H9 (cell line): ENCODE measurements at regions not wholly inside any gene's neighbourhood (a gene's known extent, or its start where the extent isn't known, plus 50 kb on each side); places are given as distances from the start of the nearest gene placed in this dataset.

Source experiments
- DNase-seq: peaks from one replicate; pipeline ENCODE4 v3.0.0-alpha.2; 2017
- H2AFZ ChIP-seq: one replicate; pipeline ENCODE4 v1.6.1; 2013; ENCODE audit warnings: mild to moderate bottlenecking, low read length, control low read depth, moderate library complexity
- H2AK5ac ChIP-seq: 2 replicates; pipeline ENCODE4 v1.6.1; 2013; ENCODE audit warnings: low read length, control low read depth, mixed read lengths; ENCODE audit not compliant: insufficient read length
- H2BK120ac ChIP-seq: one replicate; pipeline ENCODE4 v1.6.1; 2013; ENCODE audit warnings: low read depth, mild to moderate bottlenecking, low read length, control low read depth, inconsistent platforms; ENCODE audit not compliant: poor library complexity, severe bottlenecking
- H2BK12ac ChIP-seq: 2 replicates; pipeline ENCODE4 v1.6.1; 2013; ENCODE audit warnings: low read length, control low read depth, mixed read lengths, low read depth; ENCODE audit not compliant: insufficient read length
- H2BK15ac ChIP-seq: 2 replicates; pipeline ENCODE4 v1.6.1; 2013; ENCODE audit warnings: low read depth, low read length, control low read depth
- H2BK20ac ChIP-seq: one replicate; pipeline ENCODE4 v1.6.1; 2013; ENCODE audit warnings: low read depth, mild to moderate bottlenecking, low read length, control low read depth, inconsistent platforms; ENCODE audit not compliant: poor library complexity, severe bottlenecking
- H2BK5ac ChIP-seq: 2 replicates; pipeline ENCODE4 v1.6.1; 2013; ENCODE audit warnings: low read length, control low read depth, mixed read lengths; ENCODE audit not compliant: insufficient read length
- H3K14ac ChIP-seq: 2 replicates; pipeline ENCODE4 v1.6.1; 2013; ENCODE audit warnings: low read length, control low read depth; ENCODE audit not compliant: insufficient read depth
- H3K18ac ChIP-seq: 2 replicates; pipeline ENCODE4 v1.6.1; 2013; ENCODE audit warnings: low read depth, mild to moderate bottlenecking, mixed read lengths, low read length, control low read depth; ENCODE audit not compliant: insufficient read length
- H3K23ac ChIP-seq: 2 replicates; pipeline ENCODE4 v1.6.1; 2013; ENCODE audit warnings: low read length, control low read depth, mixed read lengths, low read depth; ENCODE audit not compliant: insufficient read length
- H3K23me2 ChIP-seq: 2 replicates; pipeline ENCODE4 v1.6.1; 2013; ENCODE audit warnings: low read depth, mild to moderate bottlenecking, mixed read lengths, low read length, control low read depth; ENCODE audit not compliant: insufficient read length, poor library complexity, severe bottlenecking
- H3K27ac ChIP-seq: 2 replicates; pipeline ENCODE4 v1.5.1; 2013; ENCODE audit warnings: low read length, control low read depth, mixed read lengths, low read depth; ENCODE audit not compliant: insufficient read length
- H3K27me3 ChIP-seq: 2 replicates; pipeline ENCODE4 v1.6.1; 2013; ENCODE audit warnings: low read length, control low read depth, inconsistent platforms; ENCODE audit not compliant: insufficient read depth
- H3K4ac ChIP-seq: 2 replicates; pipeline ENCODE4 v1.6.1; 2013; ENCODE audit warnings: low read depth, mild to moderate bottlenecking, control low read depth, inconsistent platforms, low read length, moderate library complexity
- H3K4me1 ChIP-seq: 2 replicates; pipeline ENCODE4 v1.6.1; 2013; ENCODE audit warnings: low read length, control low read depth, inconsistent platforms; ENCODE audit not compliant: insufficient read depth
- H3K4me2 ChIP-seq: 2 replicates; pipeline ENCODE4 v1.6.1; 2013; ENCODE audit warnings: low read length, control low read depth, mixed read lengths; ENCODE audit not compliant: insufficient read length, insufficient read depth
- H3K56ac ChIP-seq: 2 replicates; pipeline ENCODE4 v1.6.1; 2013; ENCODE audit warnings: low read depth, mild to moderate bottlenecking, mixed read lengths, low read length, control low read depth; ENCODE audit not compliant: insufficient read length
- H3K79me1 ChIP-seq: 2 replicates; pipeline ENCODE4 v1.6.1; 2013; ENCODE audit warnings: low read depth, mild to moderate bottlenecking, moderate library complexity, low read length, control low read depth, inconsistent platforms; ENCODE audit not compliant: insufficient read depth, poor library complexity, severe bottlenecking
- H3K79me2 ChIP-seq: 2 replicates; pipeline ENCODE4 v1.6.1; 2013; ENCODE audit warnings: low read length, control low read depth, inconsistent platforms; ENCODE audit not compliant: insufficient read depth
- H3K9ac ChIP-seq: 2 replicates; pipeline ENCODE4 v1.6.1; 2013; ENCODE audit warnings: low read length, control low read depth, mixed read lengths; ENCODE audit not compliant: insufficient read length; ENCODE audit errors: extremely low read depth
- H3K9me3 ChIP-seq: one replicate; pipeline ENCODE4 v1.6.1; 2013; ENCODE audit warnings: low read depth, low read length, inconsistent platforms; ENCODE audit not compliant: control insufficient read depth
- H3T11ph ChIP-seq: one replicate; pipeline ENCODE4 v1.6.1; 2013; ENCODE audit warnings: mild to moderate bottlenecking, low read length, control low read depth, inconsistent platforms
- H4K20me1 ChIP-seq: one replicate; pipeline ENCODE4 v1.6.1; 2013; ENCODE audit not compliant: control insufficient read depth, insufficient read length, insufficient read depth
- H4K5ac ChIP-seq: 2 replicates; pipeline ENCODE4 v1.6.1; 2013; ENCODE audit warnings: low read depth, mild to moderate bottlenecking, mixed read lengths, low read length, control low read depth; ENCODE audit not compliant: insufficient read length
- H4K8ac ChIP-seq: replicated peaks from 2 replicates; pipeline ENCODE4 v1.6.1; 2013; ENCODE audit warnings: low read length, control low read depth, mixed read lengths, low read depth; ENCODE audit not compliant: insufficient read length
- H4K91ac ChIP-seq: 2 replicates; pipeline ENCODE4 v1.6.1; 2013; ENCODE audit warnings: low read depth, mild to moderate bottlenecking, moderate library complexity, mixed read lengths, low read length, control low read depth; ENCODE audit not compliant: insufficient read length
- H3K27ac Mint-ChIP-seq, 3 experiments: 2 replicates in 2 of 3; 3 replicates in 1 of 3; pipeline ENCODE4 v1.8.0; 2020 to 2021; ENCODE audit warnings: mixed read lengths in 3 of 3, mild to moderate bottlenecking in 1 of 3, moderate library complexity in 1 of 3
- H3K27me3 Mint-ChIP-seq: 2 replicates; pipeline ENCODE4 v1.8.0; 2021; ENCODE audit warnings: low read depth, mild to moderate bottlenecking, moderate library complexity, mixed read lengths
- H3K36me3 Mint-ChIP-seq, 3 experiments: 2 replicates in 2 of 3; 3 replicates in 1 of 3; pipeline ENCODE4 v1.8.0; 2020 to 2021; ENCODE audit warnings: low read depth in 3 of 3, mixed read lengths in 3 of 3; ENCODE audit not compliant: insufficient read depth in 1 of 3
- H3K4me1 Mint-ChIP-seq, 2 experiments: 2 replicates each; pipeline ENCODE4 v1.8.0; 2020; ENCODE audit warnings: mixed read lengths in 2 of 2
- H3K4me3 Mint-ChIP-seq, 2 experiments: 2 replicates in 1 of 2; 3 replicates in 1 of 2; pipeline ENCODE4 v1.8.0; 2020 to 2021; ENCODE audit warnings: mild to moderate bottlenecking in 2 of 2, mixed read lengths in 2 of 2, moderate library complexity in 1 of 2
- H3K9me3 Mint-ChIP-seq, 2 experiments: 2 replicates in 1 of 2; 3 replicates in 1 of 2; pipeline ENCODE4 v1.8.0; 2020; ENCODE audit warnings: mild to moderate bottlenecking in 2 of 2, mixed read lengths in 2 of 2, moderate library complexity in 1 of 2
- WGBS: extraction: QIAGEN DNeasy Blood & Tissue Kit; methylation state at CpG from one replicate; pipeline ENCODE4 v1.1.7; 2013; ENCODE audit warnings: missing lambda C conversion rate, low lambda C conversion rate, mixed read lengths; ENCODE audit not compliant: insufficient read length; ENCODE audit errors: extremely low coverage; 5-methylcytosine and 5-hydroxymethylcytosine counted together
- TF ChIP-seq, protein P1 (sequence below): fragments of 200-600 bp; sonication (generic); conservative IDR thresholded peaks from 3 replicates; pipeline ENCODE4 v1.8.0; 2021; ENCODE audit warnings: antibody characterized with exemption, mild to moderate bottlenecking

DNA sequence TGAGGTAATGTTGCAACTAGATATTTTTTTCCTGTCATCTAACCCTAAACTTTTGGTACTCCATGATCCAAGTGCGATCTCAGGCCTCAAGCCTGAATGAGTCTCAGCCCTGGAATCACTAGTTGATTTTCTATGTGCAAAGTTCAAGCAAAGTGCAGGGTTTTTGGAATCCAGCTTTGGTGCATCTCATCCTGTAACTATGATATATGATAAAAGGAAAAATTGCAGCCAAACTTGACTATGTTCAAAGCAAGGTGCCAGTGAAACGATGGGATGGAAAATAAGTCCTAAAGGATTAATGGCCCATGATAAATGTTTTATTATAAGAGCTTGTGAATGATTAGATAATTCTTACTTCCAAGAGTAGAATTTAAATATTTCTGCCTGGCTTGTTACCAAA, 78.9 kb upstream of the NT5C1B start:
- Histone ChIP-seq H3K79me1 (no peaks in the 10 kb centered on the region), H2AFZ (no peak overlapping the region), H2BK15ac (no peak overlapping the region), H3K9me3 (no peaks in the 10 kb centered on the region), H2BK120ac (no peak overlapping the region), H2BK20ac (no peak overlapping the region), H4K91ac (no peak overlapping the region), H4K8ac (no peak overlapping the region), H4K20me1 (no peaks in the 10 kb centered on the region), H2AK5ac (no peak overlapping the region), H4K5ac (no peak overlapping the region), H3K56ac (no peak overlapping the region), H3K27ac (no peak overlapping the region), H3K4me1 (no peaks in the 10 kb centered on the region), H3T11ph (no peak overlapping the region), H2BK5ac (no peak overlapping the region), H2BK12ac (no peak overlapping the region), H3K23me2 (no peaks in the 10 kb centered on the region), H3K14ac (no peak overlapping the region), H3K18ac (no peak overlapping the region), H3K4me2 (no peak overlapping the region), H3K9ac (no peak overlapping the region), H3K23ac (no peak overlapping the region), H3K4ac (no peak overlapping the region), H3K27me3 (no peaks in the 10 kb centered on the region), H3K79me2 (no peaks in the 10 kb centered on the region)
- Mint-ChIP-seq H3K36me3 (no peaks in the 10 kb centered on the region), H3K9me3 (peaks cover 0 to 3% of the 10 kb centered on the region in 2 experiments; a peak in 2 of 5 replicates), H3K27ac (no peak overlapping the region), H3K27me3 (no peaks in the 10 kb centered on the region), H3K4me1 (no peaks in the 10 kb centered on the region), H3K4me3 (no peak overlapping the region)
- no peak for DNase-seq
- no CpG with 5 or more reads among the region's 2 CpGs for WGBS
- TF ChIP-seq, protein P1, sequence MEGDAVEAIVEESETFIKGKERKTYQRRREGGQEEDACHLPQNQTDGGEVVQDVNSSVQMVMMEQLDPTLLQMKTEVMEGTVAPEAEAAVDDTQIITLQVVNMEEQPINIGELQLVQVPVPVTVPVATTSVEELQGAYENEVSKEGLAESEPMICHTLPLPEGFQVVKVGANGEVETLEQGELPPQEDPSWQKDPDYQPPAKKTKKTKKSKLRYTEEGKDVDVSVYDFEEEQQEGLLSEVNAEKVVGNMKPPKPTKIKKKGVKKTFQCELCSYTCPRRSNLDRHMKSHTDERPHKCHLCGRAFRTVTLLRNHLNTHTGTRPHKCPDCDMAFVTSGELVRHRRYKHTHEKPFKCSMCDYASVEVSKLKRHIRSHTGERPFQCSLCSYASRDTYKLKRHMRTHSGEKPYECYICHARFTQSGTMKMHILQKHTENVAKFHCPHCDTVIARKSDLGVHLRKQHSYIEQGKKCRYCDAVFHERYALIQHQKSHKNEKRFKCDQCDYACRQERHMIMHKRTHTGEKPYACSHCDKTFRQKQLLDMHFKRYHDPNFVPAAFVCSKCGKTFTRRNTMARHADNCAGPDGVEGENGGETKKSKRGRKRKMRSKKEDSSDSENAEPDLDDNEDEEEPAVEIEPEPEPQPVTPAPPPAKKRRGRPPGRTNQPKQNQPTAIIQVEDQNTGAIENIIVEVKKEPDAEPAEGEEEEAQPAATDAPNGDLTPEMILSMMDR: no peak
